ENCODE measurements at regions not wholly inside any gene's neighbourhood (a gene's known extent, or its start where the extent isn't known, plus 50 kb on each side); places are given as distances from the start of the nearest gene placed in this dataset.

DNA sequence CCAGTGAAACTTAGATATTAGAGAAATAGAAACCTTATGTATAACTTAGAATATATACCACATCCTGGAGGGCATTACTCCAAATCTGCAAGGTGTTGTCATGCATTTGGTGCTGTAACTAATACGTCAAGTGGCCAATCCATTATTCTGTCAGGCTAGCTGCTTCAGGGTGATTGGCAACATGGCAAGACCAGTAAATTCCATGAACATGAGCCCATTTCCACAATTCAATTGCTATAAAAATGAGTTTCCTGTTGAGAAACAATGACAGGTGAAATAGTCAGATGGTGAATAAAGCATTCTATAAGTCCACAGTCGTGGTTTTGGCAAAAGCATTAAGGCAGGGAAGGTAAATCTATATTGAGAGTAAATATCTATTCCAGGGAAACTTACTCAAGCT, 566.0 kb downstream of the ADGRL2 start:
- TF ChIP-seq, protein P1, sequence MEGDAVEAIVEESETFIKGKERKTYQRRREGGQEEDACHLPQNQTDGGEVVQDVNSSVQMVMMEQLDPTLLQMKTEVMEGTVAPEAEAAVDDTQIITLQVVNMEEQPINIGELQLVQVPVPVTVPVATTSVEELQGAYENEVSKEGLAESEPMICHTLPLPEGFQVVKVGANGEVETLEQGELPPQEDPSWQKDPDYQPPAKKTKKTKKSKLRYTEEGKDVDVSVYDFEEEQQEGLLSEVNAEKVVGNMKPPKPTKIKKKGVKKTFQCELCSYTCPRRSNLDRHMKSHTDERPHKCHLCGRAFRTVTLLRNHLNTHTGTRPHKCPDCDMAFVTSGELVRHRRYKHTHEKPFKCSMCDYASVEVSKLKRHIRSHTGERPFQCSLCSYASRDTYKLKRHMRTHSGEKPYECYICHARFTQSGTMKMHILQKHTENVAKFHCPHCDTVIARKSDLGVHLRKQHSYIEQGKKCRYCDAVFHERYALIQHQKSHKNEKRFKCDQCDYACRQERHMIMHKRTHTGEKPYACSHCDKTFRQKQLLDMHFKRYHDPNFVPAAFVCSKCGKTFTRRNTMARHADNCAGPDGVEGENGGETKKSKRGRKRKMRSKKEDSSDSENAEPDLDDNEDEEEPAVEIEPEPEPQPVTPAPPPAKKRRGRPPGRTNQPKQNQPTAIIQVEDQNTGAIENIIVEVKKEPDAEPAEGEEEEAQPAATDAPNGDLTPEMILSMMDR (IDR thresholded peaks at IDR 0.05): no peak
- TF ChIP-seq POLR2A (IDR thresholded peaks at IDR 0.05): no peak

Measured in suprapubic skin (tissue), 3 donors.